OCI-LY7 (cell line): ENCODE measurements at regions not wholly inside any gene's neighbourhood (a gene's known extent, or its start where the extent isn't known, plus 50 kb on each side); places are given as distances from the start of the nearest gene placed in this dataset.

ENCODE experiments used
- CTCF ChIP-seq: fragments of 200-600 bp; sonication (generic); conservative IDR thresholded peaks from 2 replicates; pipeline ENCODE4 v1.5.1; 2014; ENCODE audit warnings: mild to moderate bottlenecking, antibody characterized with exemption, low read length, moderate library complexity, mixed read lengths
- EZH2phosphoT487 ChIP-seq: fragments of 200-600 bp; sonication (generic); IDR thresholded peaks from 2 replicates; pipeline ENCODE4 v1.6.1; 2018; ENCODE audit warnings: low read depth, borderline replicate concordance, mild to moderate bottlenecking, mixed run types, antibody characterized with exemption, low read length, moderate library complexity, mixed read lengths

GRCh38 chr9:80383331-80383730 lies 811.6 kb downstream of the TLE4 start:
- TF ChIP-seq CTCF (no peak), EZH2phosphoT487 (no peak)
